GM12892 (cell line): ENCODE measurements at regions not wholly inside any gene's neighbourhood (a gene's known extent, or its start where the extent isn't known, plus 50 kb on each side); places are given as distances from the start of the nearest gene placed in this dataset.

Experiments used
- DNase-seq: peaks from one replicate; pipeline ENCODE4 v3.0.0; 2011; ENCODE audit not compliant: insufficient read length
- FAIRE-seq: peaks from 2 replicates; lab custom pipeline; 2011; peaks lifted over from hg19 to GRCh38; lab: Jason Lieb, UNC
- POLR2A ChIP-seq: IDR thresholded peaks from 2 replicates; pipeline ENCODE4 v1.6.1; 2011; ENCODE audit warnings: low read depth, low read length, control low read depth
- POLR2AphosphoS5 ChIP-seq: IDR thresholded peaks from 2 replicates; pipeline ENCODE4 v1.6.1; 2011; ENCODE audit warnings: low read depth, low read length, control low read depth
- TAF1 ChIP-seq: IDR thresholded peaks from 2 replicates; pipeline ENCODE4 v1.6.1; 2011; ENCODE audit warnings: low read depth, mild to moderate bottlenecking, control low read depth, low read length, borderline replicate concordance

DNA sequence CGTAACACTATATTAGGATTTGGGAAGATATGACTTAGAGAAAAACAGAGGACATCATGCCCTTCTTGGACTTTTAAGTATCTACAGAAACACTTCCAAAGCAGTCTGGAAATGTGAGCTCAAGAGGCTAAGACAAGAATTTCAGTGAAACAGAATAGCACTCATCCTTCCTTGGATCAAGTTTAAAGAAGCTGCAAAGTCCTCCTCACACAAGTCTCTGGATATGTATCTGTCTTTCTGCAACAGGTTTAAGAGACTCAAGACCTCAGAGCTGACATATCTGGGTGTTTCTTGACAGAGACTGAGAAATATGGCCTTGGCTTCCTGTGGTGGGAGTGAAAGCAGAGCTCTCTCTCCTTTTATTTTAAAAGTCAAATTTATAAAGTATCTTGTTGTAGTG, 82.5 kb upstream of the GIMD1 start:
- FAIRE-seq (no peak), DNase-seq (no peak)
- TF ChIP-seq POLR2AphosphoS5 (no peak), POLR2A (no peak), TAF1 (no peak)

DNA sequence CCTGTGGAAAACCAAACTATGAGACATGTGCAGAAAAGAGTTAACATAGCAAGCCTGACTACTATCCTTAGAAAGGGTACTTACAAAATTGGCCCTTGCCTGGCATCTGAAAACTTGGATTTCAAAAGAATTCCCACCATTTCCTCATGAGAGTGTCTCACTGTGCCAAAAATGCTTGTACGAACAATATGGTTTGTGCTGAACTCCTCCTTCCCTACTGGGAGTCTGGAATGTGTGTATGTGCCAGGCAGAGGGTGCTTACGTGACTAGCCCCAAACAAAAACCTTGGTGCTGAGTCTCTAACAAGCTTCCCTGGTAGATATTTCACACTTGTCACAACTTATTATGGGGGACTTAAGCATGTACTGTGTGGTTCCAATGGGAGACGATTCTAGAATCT, 81.7 kb upstream of the GIMD1 start:
- FAIRE-seq = no peak
- TF ChIP-seq TAF1 = no peak
- no peak for TF ChIP-seq POLR2AphosphoS5
- no peak for TF ChIP-seq POLR2A
- DNase-seq = no peak

DNA sequence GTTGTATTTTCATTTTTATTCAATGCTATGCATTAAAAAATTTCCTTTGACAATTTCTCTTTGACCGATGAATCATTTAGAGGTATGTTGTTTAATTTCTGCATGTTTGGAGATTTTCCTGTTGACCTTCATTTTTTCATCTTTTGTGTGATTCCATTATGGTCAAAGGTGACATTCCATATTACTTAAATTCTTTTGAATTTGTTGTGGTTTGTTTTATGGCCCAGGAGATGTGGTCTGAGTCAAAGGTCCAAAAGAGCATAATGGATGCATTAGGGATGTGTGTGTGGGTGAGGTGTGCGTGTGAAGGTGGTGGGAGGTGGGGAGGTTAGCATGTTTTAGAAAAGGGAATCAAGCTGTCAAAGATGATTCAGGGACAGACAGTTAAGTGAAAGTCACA, 76.0 kb upstream of the GIMD1 start:
- DNase-seq = no peak
- no peak for FAIRE-seq
- no peak for TF ChIP-seq POLR2AphosphoS5

DNA sequence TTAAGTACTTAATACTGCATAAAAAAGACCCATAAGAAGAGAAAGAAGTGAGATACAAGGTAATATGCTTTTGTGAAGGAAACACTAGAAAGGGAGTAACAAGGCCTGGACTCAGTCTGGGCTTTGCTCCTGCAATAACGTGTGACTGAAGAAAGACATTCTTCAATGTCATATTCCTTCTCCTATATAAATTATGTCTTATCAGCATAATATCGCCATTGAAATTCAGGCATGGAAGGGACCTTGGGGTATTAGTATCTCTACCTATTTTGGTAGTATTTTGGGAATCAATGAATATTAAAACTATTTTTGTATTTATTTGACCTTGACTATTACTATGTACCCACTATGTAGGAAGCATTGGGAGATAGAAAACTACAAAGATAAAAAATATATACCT, 62.2 kb upstream of the GIMD1 start:
- DNase-seq (no peak), FAIRE-seq (no peak)
- no peak for TF ChIP-seq POLR2AphosphoS5
- no peak for TF ChIP-seq POLR2A
- no peak for TF ChIP-seq TAF1

DNA sequence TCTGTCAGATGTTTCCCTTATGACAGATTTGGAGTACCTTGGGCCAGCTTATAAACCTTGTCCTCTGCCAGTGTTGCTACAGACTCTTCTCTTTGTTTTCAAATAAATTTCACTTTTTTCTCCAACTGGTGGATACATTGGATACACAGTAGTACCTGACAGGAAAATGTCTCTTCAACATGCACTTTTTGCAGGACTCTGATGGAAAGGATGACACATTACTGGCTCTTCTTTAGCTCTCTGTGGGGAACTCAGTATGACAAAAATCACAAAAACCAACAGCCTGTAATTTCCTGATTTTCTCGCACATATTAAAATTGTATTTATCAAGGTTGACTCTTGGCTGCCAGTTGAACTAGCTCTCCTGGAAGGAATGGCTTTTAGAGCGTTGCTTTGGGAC, 61.3 kb upstream of the GIMD1 start:
- FAIRE-seq (no peak), DNase-seq (no peak)
- TF ChIP-seq TAF1 (no peak), POLR2AphosphoS5 (no peak)

DNA sequence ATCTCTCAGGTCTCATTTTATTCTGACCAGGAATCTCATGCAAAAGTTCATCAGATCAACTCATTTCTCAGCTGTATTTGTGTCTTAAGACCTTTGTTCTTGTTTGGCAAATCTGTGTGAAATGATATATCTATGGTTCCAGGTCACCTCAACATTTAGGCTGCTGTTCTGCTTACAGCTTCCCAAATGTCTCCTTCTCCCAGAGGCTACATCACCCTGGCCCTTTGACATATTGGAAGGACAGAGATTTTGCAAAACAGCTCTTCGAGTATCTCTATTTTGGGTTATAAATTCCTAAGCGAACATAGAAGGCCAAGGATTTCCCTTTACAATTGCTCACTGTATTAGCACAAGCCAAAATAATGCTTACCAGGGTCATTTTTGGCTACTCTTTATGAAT, 57.5 kb upstream of the GIMD1 start:
- DNase-seq = no peak
- no peak for TF ChIP-seq POLR2AphosphoS5
- TF ChIP-seq POLR2A = no peak
- TF ChIP-seq TAF1 = no peak
- no peak for FAIRE-seq

DNA sequence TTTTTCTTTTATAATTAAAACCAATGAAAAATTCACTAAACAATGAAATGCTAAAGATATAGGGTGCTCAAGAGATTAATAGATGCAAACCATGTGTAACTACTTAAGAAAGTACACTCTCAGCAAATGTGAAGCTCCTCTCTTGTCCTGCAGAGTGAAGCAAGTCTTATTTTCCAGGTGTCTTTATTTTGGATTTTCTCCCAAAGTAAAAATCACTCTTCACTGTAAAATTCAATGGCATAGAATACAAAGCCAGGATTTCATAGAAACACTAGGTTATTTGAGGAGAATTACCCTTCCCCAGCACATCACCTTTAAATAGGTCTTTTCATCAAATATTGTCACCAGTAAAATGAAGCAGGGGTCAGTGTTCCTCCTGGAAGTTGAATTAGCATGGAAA, 57.0 kb upstream of the GIMD1 start:
- TF ChIP-seq TAF1 (no peak), POLR2A (no peak), POLR2AphosphoS5 (no peak)
- FAIRE-seq (no peak), DNase-seq (no peak)

DNA sequence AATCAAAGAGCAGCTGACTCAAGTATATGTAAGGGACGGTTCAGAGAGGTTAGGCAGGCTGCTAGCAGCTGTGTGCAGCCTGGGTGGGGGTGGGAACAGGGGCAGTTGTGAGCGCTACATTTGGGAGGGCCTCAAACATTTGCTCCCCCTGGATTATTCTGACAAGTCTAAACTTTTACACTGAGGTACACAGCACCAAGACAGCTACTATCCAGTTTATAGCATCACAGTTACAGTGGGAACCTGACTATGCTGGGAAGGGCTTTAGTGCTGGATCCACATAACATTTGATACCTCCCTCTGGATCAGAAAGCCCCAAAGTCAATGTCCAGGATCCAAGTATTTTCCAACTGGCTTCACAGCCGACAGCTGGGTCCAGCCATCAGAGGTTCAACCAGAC, 55.8 kb upstream of the GIMD1 start:
- FAIRE-seq = no peak
- TF ChIP-seq TAF1 (no peak), POLR2A (no peak), POLR2AphosphoS5 (no peak)
- no peak for DNase-seq

DNA sequence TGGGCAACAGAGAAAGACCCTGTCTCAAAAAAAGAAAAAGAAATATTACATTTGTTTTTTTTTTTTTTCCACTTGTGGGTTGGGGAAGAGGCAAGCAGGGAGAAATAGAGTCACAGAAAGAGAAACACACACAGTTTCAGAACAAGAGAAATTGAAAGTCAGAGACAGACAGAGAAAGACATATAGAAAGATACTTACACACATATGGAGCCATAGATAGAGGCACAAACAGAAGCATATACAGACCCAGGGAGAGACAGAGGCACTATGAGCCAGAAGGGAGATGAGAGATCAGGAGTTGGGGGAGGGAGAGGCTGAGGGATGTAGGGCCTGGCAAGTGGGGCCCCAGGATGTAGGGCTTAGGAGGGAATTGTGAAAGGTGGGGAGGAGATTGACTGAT, 55.2 kb upstream of the GIMD1 start:
- TF ChIP-seq POLR2AphosphoS5 (no peak), TAF1 (no peak), POLR2A (no peak)
- no peak for DNase-seq
- no peak for FAIRE-seq

DNA sequence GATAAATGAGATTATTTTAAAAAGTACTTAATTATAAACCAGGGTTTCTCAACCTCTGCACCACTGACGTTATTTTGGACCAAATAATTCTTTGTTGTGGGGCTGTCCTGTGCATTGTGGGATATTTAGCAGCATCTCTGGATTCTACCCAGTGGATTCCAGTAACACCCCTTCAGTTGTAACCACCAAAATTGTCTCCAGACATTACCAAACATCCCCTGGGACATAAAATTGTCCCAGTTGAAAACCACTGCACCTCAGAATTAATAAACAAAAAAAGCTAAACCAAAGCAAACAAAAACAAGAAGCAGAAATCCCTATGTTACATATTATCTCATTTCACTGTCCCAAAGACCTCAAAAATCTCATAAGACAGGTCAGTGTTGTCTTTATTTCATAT, 54.2 kb upstream of the GIMD1 start:
- DNase-seq (no peak), FAIRE-seq (no peak)
- no peak for TF ChIP-seq POLR2AphosphoS5
- no peak for TF ChIP-seq POLR2A
- TF ChIP-seq TAF1 = no peak

DNA sequence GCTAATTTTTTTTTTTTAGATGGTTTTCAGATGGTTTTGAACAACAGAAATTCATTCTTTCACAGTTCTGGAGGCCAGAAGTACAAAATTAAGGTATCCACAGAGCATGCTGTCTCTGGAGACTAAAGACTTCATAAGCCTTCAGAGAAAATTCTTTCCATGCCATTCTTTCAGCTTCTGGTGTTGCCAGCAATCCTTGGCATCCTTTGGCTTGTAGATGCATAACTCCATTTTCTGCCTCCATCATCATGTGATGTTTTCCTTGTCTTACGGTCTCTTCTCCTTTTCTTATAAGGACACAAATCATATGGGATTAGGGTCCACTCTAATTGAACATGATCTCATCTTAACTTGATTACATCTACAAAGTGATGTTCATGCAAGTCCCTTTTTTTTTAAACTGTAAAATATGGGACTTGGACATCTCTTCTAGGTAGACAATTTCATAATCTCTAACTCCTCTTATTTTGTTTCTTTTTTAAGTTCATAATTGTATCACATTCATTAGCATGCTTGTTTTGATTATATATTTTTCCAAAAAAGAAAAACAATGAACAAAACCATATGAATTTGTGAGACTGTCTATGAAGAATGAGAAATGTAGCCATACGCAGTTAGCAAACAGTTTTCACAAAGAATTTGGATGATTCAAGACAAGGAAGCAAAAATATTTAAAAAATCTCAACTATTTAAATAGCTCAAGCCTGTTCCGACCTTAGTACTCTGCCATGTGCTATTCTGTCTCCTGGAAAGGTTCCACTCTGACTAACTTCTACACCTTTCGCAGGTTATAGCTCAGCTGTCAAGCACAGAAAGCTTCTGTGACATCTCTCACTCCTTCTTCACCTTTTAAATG, 53.1 kb upstream of the GIMD1 start:
- DNase-seq (no peak), FAIRE-seq (no peak)
- TF ChIP-seq POLR2AphosphoS5 (no peak), POLR2A (no peak), TAF1 (no peak)

DNA sequence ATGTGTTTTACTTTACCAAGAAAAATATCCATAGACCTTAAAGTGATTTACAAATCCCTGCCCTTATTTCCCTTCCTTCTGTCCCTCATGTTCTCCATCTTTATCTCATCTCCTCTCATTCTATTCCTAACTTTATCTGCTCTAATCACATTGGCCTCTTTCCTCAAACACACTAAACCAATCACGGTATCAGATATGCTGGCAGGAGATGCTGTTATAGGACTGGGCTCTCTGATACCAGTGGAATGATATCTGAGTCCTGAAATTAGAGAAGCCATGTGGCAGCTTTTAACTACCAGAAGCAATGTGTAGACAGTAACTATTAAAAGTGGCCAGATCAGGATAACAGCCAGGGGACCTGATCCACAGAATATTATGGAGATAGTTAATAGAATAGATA, 49.9 kb upstream of the GIMD1 start:
- no peak for DNase-seq
- no peak for FAIRE-seq
- TF ChIP-seq TAF1 (no peak), POLR2A (no peak), POLR2AphosphoS5 (no peak)
